GM12891 (cell line): ENCODE measurements at regions not wholly inside any gene's neighbourhood (a gene's known extent, or its start where the extent isn't known, plus 50 kb on each side); places are given as distances from the start of the nearest gene placed in this dataset.

ENCODE experiments used
- DNase-seq: peaks from one replicate; pipeline ENCODE4 v3.0.0; 2011; ENCODE audit warnings: low spot score; ENCODE audit not compliant: insufficient read length
- FAIRE-seq: peaks from 2 replicates; lab custom pipeline; 2011; peaks lifted over from hg19 to GRCh38; lab: Jason Lieb, UNC
- PAX5 ChIP-seq: IDR thresholded peaks from 2 replicates; pipeline ENCODE4 v1.6.1; 2011; ENCODE audit warnings: low read length, moderate library complexity, mild to moderate bottlenecking; ENCODE audit not compliant: insufficient read depth, severe bottlenecking
- POLR2A ChIP-seq: IDR thresholded peaks from 2 replicates; pipeline ENCODE4 v1.6.1; 2011; ENCODE audit warnings: low read depth, low read length, control low read depth
- POLR2AphosphoS5 ChIP-seq: IDR thresholded peaks from 2 replicates; pipeline ENCODE4 v1.6.1; 2011; ENCODE audit warnings: low read depth, low read length, control low read depth
- POU2F2 ChIP-seq: IDR thresholded peaks from 2 replicates; pipeline ENCODE4 v1.6.1; 2011; ENCODE audit warnings: low read depth, mild to moderate bottlenecking, control low read depth, low read length, moderate library complexity
- SPI1 ChIP-seq: IDR thresholded peaks from 2 replicates; pipeline ENCODE4 v1.6.1; 2011; ENCODE audit warnings: low read depth, low read length, control low read depth
- TAF1 ChIP-seq: IDR thresholded peaks from 2 replicates; pipeline ENCODE4 v1.6.1; 2011; ENCODE audit warnings: low read depth, low read length, control low read depth

DNA sequence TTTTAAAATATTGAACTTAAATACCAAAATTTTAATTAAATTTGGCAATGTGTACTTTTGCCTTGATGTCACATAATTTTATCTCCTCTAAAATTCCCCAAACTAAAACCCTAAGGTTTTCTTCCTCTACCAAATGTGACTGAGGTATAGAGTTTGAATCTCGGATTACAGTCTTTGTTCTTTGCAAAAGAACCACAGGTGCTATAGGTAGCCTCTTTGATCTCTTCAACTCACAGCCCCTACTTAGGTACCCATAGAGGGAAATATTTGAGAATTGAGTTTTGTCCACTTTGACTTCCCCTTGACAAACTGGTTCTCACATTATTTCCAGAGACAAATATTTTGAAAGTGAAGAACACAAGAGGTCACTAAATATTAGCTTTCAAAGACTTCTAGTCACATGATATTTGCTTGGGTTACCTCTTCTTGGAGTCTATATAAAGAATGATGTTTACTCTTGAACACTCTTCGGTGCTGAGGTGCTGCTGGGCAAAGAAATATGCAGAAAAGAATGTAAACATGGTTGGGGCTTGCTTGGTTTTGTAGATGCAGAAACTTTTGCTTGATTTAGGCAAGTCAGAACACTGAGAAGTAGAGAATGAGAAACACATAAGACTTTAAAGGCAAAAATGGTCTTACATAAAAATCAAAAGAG, 120.8 kb upstream of the MCTP2 start:
- DNase-seq (no peak), FAIRE-seq (no peak)
- TF ChIP-seq POLR2AphosphoS5 (no peak), SPI1 (no peak), TAF1 (no peak), POLR2A (no peak), PAX5 (no peak), POU2F2 (no peak)

DNA sequence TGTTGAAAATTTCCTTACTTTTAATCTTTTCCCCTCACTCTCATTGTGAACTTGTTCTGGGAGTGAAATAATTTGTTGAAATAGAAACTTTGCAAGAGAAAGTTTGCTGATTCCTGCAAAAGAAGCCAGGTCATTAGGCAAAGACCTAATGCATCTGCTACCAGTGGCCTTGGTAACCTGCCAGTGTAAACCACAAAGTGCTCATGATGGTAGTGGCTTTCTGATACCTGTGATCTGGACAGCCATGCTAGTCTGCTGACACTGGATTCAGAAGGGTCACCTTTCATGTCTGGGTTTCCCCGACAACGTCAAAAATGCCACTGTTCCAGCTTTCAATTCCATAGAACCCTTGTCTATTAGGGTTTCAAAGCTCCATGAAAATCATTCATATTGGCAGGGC, 123.7 kb upstream of the MCTP2 start:
- no peak for TF ChIP-seq SPI1
- TF ChIP-seq POU2F2 = no peak
- TF ChIP-seq POLR2A = no peak
- DNase-seq = no peak
- FAIRE-seq = no peak

- TF ChIP-seq TAF1 (no peak), PAX5 (no peak), SPI1 (no peak), POLR2AphosphoS5 (no peak), POU2F2 (no peak), POLR2A (no peak)
- FAIRE-seq (no peak), DNase-seq (no peak)
Measured at GRCh38 chr15:94105760-94106159, 125.6 kb upstream of the MCTP2 start.

DNA sequence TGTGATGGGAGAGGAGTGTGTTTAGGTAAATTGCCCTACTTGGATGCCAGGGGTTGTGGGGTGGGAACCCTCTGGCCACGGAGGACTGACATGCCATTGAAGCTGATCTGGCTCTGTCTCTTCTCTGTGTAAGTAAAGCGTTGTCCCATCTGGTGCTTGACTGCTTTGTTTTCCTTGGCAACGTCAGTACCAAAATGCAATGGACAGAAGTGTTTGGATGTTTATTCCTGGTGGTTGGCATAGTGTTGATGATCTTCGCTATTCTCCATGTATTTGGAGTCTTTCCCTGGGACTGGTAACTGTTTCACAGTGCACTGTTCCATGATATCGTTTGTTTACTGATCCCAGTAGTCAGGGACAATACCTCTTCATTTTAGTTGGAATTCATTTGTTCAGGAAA, 130.5 kb upstream of the MCTP2 start:
- TF ChIP-seq SPI1 (no peak), POLR2A (no peak), PAX5 (no peak), POLR2AphosphoS5 (no peak), POU2F2 (no peak), TAF1 (no peak)
- FAIRE-seq (no peak), DNase-seq (no peak)

- DNase-seq (no peak), FAIRE-seq (no peak)
- TF ChIP-seq POU2F2 (no peak), PAX5 (no peak), POLR2AphosphoS5 (no peak), POLR2A (no peak), SPI1 (no peak), TAF1 (no peak)
Measured at GRCh38 chr15:94099574-94099960, 131.8 kb upstream of the MCTP2 start.

GRCh38 chr15:94098921-94099573, 132.3 kb upstream of the MCTP2 start:
- TF ChIP-seq POLR2A (no peak), SPI1 (no peak), POLR2AphosphoS5 (no peak), PAX5 (no peak), POU2F2 (no peak), TAF1 (no peak)
- no peak for FAIRE-seq
- no peak for DNase-seq

- DNase-seq = no peak
- no peak for FAIRE-seq
- TF ChIP-seq PAX5 (no peak), POU2F2 (no peak)
Measured at GRCh38 chr15:94097552-94097951, 133.8 kb upstream of the MCTP2 start.

DNA sequence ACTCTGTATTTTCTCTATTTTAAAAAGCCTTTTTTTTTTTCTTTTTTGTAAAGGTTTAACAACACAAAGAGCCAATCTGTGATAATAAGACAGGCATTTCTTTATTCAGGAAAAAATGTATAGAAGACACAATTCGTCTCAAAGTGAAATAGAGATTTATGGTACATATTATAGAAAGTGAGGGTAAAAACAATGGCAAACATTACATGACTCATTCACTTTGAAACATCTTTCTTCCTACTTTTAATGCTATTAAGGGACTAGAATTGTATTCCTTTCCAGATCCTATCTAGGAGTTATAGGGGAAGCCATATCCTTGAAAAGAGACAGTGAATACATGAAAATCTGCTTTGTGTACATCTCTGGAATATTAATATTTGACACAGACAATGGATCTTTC, 137.1 kb upstream of the MCTP2 start:
- FAIRE-seq (no peak), DNase-seq (no peak)
- TF ChIP-seq SPI1 = no peak
- no peak for TF ChIP-seq POLR2A
- no peak for TF ChIP-seq TAF1
- TF ChIP-seq POLR2AphosphoS5 = no peak
- no peak for TF ChIP-seq POU2F2
- no peak for TF ChIP-seq PAX5

DNA sequence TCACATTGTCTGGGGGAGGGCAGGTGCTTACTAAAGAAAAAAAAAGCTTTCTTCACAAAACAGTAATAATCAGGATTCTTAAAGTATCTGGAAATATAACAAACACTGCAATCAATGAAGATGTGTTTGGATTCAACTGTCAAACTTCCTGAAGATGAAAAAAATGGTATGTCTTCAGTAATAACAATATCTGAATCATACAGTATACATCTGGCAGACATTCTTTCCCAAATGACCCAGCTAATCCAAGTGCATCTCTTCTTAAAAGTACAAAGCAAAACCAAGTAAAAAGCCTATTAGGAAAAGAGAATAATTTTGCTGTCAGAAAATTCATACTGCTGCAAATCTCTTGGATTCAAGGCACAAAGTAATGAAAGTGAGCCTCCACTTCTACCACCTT, 145.0 kb upstream of the MCTP2 start:
- FAIRE-seq (no peak), DNase-seq (no peak)
- TF ChIP-seq POLR2A (no peak), SPI1 (no peak), TAF1 (no peak), PAX5 (no peak), POLR2AphosphoS5 (no peak), POU2F2 (no peak)

- no peak for TF ChIP-seq TAF1
- no peak for TF ChIP-seq SPI1
- TF ChIP-seq POU2F2 = no peak
- no peak for TF ChIP-seq POLR2A
- TF ChIP-seq PAX5 = no peak
- no peak for TF ChIP-seq POLR2AphosphoS5
- FAIRE-seq (no peak), DNase-seq (no peak)
Measured at GRCh38 chr15:94083467-94084052, 147.8 kb upstream of the MCTP2 start.
